NCI-H1092 treated with DMSO at 0.1 percent for 48 hours (cell line): ENCODE measurements at regions not wholly inside any gene's neighbourhood (a gene's known extent, or its start where the extent isn't known, plus 50 kb on each side); places are given as distances from the start of the nearest gene placed in this dataset.
"Not testable (repeated sequence)": the region's sequence is repeated elsewhere in the genome, so short reads cannot be mapped to it uniquely, and the experiment has no call there.

Experiments used
- DNase-seq: peaks from one replicate; lab custom pipeline; 2025; lab: John Stamatoyannopoulos, UW

GRCh38 chr4:158051401-158052235, 121.2 kb downstream of the GASK1B start:
- DNase-seq: no peak

DNA sequence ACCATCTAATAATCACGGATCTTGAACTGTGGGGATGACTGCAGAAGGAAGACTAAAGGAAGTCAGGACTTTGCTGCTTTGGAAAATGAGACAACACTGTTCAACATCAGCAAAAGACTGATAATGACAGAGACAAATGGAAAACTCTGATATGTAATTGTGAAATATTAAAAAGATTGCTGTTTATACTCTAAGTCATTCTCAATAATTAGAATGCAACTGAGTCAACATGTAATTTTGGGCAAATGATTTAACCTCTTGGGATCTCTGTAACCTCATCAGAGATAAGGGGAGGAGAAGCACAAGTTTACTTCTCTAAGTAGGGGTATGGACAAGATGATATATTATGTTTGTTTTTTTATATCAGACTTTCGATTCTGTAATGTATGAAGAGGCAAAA, 121.9 kb downstream of the GASK1B start:
- no peak for DNase-seq

DNA sequence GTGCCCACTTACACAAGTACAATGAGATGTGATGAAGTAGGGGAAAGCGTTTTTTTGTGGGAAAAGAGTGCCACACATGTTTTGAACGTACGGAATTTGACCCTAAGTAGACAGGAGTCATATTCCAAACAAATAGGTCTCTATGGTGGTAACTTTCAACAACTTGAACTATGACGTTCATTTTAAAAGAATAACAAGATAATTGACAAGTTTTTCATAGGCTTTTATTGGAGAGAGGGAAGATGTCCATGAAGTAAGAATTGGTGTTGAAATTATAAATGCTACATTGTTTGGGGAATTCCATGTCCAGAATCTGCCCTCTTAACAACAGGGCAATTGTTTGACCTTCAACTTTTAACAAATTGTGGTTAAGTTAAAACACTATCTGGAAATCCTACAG, 126.5 kb downstream of the GASK1B start:
- no peak for DNase-seq

GRCh38 chr4:158043971-158044618, 128.7 kb downstream of the GASK1B start:
- no peak for DNase-seq

DNA sequence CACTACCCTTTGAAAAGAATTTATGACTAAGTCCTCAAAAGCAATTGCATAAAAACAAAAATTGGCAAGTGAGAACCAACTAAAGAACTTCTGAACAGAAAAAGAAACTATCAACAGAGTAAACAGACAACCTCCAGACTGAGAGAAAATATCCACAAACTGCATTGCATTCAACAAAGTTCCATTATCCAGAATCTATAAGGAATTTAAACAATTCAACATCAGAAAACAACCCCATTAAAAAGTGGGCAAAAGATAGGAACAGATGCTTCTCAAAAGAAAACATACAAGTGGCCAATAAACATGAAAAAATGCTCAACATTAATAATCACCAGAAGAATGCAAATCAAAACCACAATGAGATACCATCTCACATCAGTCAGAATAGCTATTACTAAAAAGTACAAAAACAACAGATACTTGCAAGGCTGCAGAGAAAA, 130.2 kb downstream of the GASK1B start:
- no peak for DNase-seq

DNA sequence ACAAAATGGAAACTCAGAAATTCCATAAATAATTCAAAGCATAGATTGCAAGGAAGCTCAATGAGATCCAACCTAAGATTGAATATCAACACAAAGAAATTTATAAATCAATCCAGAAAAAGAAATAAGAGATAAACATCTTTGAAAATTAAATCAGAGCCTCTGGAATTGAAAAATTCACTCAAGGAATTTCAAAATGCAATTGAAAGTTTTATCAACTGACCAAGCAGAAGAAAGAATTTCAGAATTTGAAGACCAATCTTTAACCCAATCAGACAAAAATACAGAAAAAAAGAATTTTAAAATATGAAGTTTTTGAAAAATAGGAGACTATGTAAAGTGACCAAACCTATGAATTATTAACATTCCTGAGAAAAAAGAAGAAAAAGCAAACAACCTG, 134.1 kb downstream of the GASK1B start:
- DNase-seq: no peak

GRCh38 chr4:158036998-158037397, 135.8 kb downstream of the GASK1B start:
- no peak for DNase-seq

DNA sequence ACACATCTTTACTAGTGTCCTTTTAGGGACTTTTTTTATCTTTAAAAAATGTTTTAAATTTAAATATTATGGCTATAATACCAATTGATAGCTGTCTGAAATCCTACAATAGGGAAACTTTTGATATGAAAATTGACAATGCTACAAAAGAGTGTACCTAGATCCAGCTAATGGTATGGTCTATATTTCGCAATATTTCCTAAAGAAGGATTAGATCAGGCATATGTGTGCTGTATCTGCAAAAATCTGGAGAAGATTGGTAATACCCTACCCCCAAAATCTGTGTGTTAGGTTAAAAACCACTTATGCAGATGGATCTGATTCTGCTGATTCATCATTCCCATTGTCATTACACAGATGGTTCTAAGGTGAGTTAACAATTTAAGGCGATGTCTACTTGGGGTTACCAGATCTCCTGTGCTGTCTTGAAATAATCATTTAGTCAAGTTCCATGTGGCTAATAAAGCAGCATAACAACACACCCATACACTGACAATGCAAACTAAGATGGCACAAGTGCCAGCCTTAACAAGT, 137.1 kb downstream of the GASK1B start:
- no peak for DNase-seq

- no peak for DNase-seq
These were observed 139.3 kb downstream of the GASK1B start for GRCh38 chr4:158033416-158034120.

- DNase-seq: no peak
These were observed 140.0 kb downstream of the GASK1B start for GRCh38 chr4:158032733-158033415.

DNA sequence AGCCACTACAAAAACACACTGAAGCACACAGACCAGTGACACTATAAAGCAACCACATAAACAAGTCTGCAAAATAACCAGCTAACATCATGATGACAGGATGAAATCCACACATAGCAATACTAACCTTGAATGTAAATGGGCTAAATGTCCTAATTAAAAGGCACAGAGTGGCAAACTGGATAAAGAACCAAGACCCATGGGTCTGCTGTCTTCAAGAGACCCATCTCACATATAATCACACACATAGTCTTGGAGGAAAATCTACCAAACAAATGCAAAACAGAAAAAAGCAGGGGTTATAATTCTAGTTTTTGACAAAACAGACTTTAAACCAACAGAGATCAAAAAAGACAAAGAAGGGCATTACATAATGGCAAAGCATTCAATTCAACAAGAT, 144.4 kb downstream of the GASK1B start:
- not testable (repeated sequence) for DNase-seq

DNA sequence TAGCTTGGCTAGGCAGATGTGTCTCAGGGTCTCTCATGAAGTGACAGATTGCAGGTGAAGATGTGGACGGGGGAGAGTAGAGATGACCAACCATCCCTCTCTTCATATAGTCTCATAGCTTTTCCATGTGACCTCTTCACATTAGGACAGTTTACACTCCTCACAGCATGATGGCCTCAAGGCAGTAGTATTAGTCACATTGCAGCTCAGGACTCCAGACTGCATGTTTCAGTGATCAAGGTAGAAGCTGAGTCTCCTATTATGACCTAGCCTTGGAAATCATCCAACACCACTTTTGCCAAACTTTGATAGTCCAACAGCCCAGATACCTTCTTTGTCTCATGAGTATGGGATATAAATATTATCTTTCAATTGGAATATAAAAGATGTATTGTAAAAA, 147.7 kb downstream of the GASK1B start:
- DNase-seq: no peak

- DNase-seq: no peak
These were observed 152.0 kb downstream of the GASK1B start for GRCh38 chr4:158020734-158021346.

DNA sequence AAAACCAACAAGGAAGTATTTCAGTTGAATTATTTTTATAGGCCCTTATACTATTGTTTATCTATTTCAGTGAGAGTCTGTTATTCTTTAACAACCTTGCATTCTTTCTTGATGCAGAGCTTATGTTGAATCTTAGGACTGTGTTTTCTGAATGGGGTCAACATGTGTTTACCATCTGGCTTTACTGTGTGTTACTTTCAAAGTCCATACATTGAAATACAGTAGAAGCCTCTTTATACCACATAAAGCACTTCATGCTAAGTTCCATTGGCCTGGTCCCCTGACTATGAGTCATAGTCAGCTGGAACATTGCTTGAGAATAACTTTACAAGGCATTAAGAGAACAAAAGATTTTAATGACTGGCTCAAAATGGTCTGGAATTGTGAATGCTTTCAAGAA, 152.6 kb downstream of the GASK1B start:
- no peak for DNase-seq

DNA sequence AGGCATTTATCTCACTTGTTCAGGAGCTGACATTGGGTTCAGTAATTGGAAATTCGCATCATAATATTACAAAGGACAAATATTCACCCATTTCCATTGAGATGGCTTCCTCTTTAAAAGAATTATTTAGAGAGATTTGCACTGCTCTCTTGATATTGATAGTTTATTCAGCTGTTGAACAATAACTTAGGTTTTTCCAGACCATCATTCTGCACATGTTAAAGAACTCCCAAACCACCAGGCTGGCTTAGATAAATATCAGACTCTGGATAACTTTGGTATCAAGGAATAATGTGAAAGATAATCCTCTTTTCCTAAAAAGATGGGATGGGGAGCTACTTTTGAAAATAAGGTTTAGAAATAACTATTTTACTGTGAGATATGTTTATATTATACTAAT, 154.0 kb downstream of the GASK1B start:
- DNase-seq: no peak

DNA sequence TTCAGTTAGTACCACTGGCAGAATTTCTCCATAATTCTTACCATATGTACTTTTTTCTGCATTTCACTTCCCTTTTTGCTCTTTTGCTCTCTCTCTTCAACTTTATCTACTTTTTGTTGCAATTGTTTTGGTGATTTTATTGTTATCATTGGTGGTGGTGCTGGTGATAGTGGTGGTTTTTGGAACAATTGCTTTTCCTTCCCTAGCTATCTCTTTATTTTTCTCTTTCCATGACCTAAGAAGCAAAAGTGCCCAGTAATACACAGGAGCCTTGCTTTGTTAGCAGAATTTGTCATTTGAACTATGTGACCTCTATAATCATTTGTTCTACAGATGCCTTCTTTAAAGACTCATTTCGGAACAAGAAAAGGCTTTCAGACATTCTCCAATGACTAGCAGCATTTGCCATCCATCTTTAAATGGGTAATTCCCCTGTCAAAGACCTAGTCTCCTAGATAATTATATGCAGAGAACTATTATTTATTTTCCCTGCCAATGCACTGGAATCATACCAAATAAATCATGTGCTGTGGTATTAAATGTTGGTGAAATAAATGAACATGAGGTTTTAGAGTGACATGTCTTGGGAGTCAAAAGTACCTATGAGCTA, 154.5 kb downstream of the GASK1B start:
- no peak for DNase-seq

- no peak for DNase-seq
These were observed 156.3 kb downstream of the GASK1B start for GRCh38 chr4:158016511-158016910.

GRCh38 chr4:158015241-158015640, 157.6 kb downstream of the GASK1B start:
- no peak for DNase-seq

- no peak for DNase-seq
These were observed 159.0 kb downstream of the GASK1B start for GRCh38 chr4:158013858-158014257.

DNA sequence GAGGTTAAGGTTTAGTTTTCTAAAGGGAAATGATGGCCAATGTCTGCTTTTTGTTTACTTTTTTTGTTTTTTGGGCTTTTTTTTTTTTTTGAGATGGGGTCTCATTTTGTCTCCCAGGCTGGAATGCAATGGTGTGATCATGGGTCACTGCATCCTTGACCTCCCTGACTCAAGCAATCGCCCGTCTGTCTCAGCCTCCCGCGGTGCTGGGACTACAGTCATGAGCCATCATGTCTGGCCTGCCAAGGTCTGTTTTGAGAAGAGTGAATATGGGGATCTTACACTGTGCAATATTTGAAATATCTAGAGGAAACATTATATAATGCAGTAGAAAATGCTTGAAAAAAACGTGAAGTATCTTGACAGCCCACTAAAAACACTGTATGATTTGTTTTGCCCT, 162.5 kb downstream of the GASK1B start:
- DNase-seq: no peak

- DNase-seq: no peak
These were observed 164.1 kb downstream of the GASK1B start for GRCh38 chr4:158008551-158009218.
